PFSK-1 (cell line): ENCODE measurements at regions not wholly inside any gene's neighbourhood (a gene's known extent, or its start where the extent isn't known, plus 50 kb on each side); places are given as distances from the start of the nearest gene placed in this dataset.

Experiments
- POLR2AphosphoS5 ChIP-seq: IDR thresholded peaks from 2 replicates; pipeline ENCODE4 v1.6.1; 2012; ENCODE audit warnings: low read depth, mild to moderate bottlenecking, control low read depth, low read length, moderate library complexity
- SIN3A ChIP-seq: IDR thresholded peaks from 2 replicates; pipeline ENCODE4 v1.6.1; 2012; ENCODE audit warnings: mild to moderate bottlenecking, low read length, moderate library complexity, borderline replicate concordance; ENCODE audit not compliant: insufficient read depth
- TAF1 ChIP-seq: IDR thresholded peaks from 2 replicates; pipeline ENCODE4 v1.6.1; 2012; ENCODE audit warnings: low read length, control low read depth, borderline replicate concordance; ENCODE audit not compliant: insufficient read depth
- TF ChIP-seq, protein P1 (sequence below), 2 experiments: IDR thresholded peaks; 2 replicates each; pipeline versions ENCODE4 v1.6.1 to v1.8.0; 2011 to 2012; ENCODE audit warnings: low read depth in 2 of 2, low read length in 2 of 2, control low read depth in 1 of 2, inconsistent platforms in 1 of 2, mild to moderate bottlenecking in 1 of 2, moderate library complexity in 1 of 2; ENCODE audit not compliant: insufficient read depth in 1 of 2

DNA sequence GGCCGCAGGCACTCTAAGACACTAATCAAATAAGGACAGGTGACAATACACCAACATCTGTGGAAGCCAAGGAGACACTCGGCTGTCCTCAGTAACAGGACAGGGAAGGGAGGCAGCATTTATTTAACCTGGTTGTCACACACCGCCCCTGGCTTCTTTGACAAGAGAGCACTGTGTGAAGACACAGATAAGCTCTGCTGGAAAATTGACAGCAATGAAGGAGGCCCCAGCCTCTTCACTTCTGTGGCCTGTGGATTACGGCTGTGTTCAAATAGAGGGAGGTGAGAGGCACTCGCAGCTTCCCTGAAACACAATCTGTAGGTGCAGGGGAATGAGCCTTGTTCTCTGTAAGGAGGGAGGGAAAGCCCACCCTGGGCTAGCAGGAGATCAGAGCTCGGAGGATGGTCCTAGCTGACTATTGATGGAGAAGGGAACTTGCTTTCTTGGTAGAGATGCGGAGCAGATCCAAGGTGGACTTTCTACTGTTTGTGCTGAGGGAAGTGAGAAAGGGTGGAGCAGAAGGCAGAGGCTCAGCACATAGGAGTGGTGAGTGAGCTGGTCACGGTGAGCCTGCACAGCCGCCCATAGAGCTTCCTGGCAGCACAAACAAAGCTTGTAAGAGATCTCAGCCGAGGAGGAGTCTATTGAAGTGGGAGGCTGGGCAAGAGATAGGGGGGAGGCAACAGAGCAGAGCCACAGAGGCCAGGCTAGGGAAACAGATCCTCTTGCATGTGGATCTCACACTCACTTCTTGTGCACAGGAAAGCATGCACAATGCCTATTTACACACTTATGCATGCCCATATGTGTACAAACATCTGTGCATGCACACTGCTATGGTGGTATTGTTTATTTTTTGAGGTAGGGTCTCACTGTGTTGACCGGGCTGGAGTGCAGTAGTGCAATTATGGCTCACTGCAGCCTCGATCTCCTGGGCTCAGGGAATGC, 114.6 kb upstream of the THY1 start:
- TF ChIP-seq POLR2AphosphoS5 (no peak), SIN3A (no peak), TAF1 (no peak)
- TF ChIP-seq, protein P1, sequence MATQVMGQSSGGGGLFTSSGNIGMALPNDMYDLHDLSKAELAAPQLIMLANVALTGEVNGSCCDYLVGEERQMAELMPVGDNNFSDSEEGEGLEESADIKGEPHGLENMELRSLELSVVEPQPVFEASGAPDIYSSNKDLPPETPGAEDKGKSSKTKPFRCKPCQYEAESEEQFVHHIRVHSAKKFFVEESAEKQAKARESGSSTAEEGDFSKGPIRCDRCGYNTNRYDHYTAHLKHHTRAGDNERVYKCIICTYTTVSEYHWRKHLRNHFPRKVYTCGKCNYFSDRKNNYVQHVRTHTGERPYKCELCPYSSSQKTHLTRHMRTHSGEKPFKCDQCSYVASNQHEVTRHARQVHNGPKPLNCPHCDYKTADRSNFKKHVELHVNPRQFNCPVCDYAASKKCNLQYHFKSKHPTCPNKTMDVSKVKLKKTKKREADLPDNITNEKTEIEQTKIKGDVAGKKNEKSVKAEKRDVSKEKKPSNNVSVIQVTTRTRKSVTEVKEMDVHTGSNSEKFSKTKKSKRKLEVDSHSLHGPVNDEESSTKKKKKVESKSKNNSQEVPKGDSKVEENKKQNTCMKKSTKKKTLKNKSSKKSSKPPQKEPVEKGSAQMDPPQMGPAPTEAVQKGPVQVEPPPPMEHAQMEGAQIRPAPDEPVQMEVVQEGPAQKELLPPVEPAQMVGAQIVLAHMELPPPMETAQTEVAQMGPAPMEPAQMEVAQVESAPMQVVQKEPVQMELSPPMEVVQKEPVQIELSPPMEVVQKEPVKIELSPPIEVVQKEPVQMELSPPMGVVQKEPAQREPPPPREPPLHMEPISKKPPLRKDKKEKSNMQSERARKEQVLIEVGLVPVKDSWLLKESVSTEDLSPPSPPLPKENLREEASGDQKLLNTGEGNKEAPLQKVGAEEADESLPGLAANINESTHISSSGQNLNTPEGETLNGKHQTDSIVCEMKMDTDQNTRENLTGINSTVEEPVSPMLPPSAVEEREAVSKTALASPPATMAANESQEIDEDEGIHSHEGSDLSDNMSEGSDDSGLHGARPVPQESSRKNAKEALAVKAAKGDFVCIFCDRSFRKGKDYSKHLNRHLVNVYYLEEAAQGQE (IDR thresholded peaks at IDR 0.05; ENCODE audit: insufficient read depth in 1 of 2, low read depth in 2 of 2, low read length in 2 of 2) = no peak
